Sigmoid colon (tissue), 3 donors: ENCODE measurements at regions not wholly inside any gene's neighbourhood (a gene's known extent, or its start where the extent isn't known, plus 50 kb on each side); places are given as distances from the start of the nearest gene placed in this dataset.

Source experiments
- CTCF ChIP-seq, 4 experiments: fragments of 450-650 bp in 3 of 4; fragments of 200-600 bp in 1 of 4; IDR thresholded peaks; one replicate each; pipeline ENCODE4 v1.5.1; 2016 to 2019; ENCODE audit warnings: antibody characterized with exemption in 4 of 4, mild to moderate bottlenecking in 3 of 4, moderate library complexity in 2 of 4
- POLR2A ChIP-seq, 2 donors: fragments of 450-650 bp; IDR thresholded peaks; one replicate each; pipeline ENCODE4 v1.6.1; 2016; ENCODE audit warnings: antibody characterized with exemption in 2 of 2, mild to moderate bottlenecking in 2 of 2, moderate library complexity in 2 of 2

DNA sequence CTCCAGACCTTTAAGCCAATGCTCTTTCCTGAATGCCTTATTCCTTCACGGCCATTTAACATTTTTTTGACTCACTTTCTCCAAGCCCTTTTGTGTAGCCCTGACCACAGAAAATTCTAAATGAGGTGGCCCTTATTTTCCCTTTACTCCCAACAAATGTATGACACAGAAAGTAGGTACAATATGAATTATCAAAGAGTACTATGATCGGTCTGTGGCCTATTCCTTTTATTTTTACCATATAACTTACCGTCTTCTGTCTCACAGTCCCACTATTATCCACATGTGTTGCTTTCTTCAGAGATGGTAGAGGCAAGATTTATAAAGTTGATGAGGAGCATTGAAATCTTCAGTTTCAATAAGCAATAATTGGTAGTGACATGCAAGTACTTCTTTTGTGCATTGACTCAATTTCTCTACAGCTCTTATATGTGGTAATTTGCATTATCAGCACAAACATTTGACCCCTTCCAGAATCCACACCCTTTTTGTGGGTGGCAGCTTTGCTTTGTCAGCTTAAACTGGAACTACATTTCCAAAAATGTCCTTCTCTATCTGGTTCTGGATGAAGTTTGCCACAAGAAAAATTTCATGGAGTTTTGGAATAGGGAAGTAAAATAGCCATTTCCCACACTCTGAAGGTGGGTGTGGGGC lies 143.8 kb upstream of the GADL1 start:
- TF ChIP-seq POLR2A (IDR thresholded peaks at IDR 0.05): no peak
- TF ChIP-seq CTCF (IDR thresholded peaks at IDR 0.05): no peak
